Keratinocyte (primary cell): ENCODE measurements at regions not wholly inside any gene's neighbourhood (a gene's known extent, or its start where the extent isn't known, plus 50 kb on each side); places are given as distances from the start of the nearest gene placed in this dataset.

Experiments used
- DNase-seq: peaks from one replicate; pipeline ENCODE4 v3.0.0-alpha.2; 2011; ENCODE audit warnings: low read depth, missing footprints, low spot score
- FAIRE-seq: peaks from 2 replicates; lab custom pipeline; 2011; peaks lifted over from hg19 to GRCh38; lab: Jason Lieb, UNC
- H2AFZ ChIP-seq: 2 replicates; pipeline ENCODE4 v1.6.0; 2012; ENCODE audit warnings: low read length, control low read depth, inconsistent platforms; ENCODE audit not compliant: control insufficient read depth
- H3K27ac ChIP-seq: 2 replicates; pipeline ENCODE4 v1.5.1; 2011; ENCODE audit warnings: low read length; ENCODE audit not compliant: control insufficient read depth, insufficient read depth
- H3K27me3 ChIP-seq: 3 replicates; pipeline ENCODE4 v1.6.0; 2011; ENCODE audit warnings: low read length; ENCODE audit not compliant: control insufficient read depth, insufficient read depth; ENCODE audit errors: extremely low read depth
- H3K36me3 ChIP-seq, 2 experiments: 2 replicates in 1 of 2; 3 replicates in 1 of 2; pipeline ENCODE4 v1.5.1; 2011; ENCODE audit warnings: low read length in 2 of 2, mild to moderate bottlenecking in 1 of 2; ENCODE audit not compliant: control insufficient read depth in 2 of 2, insufficient read depth in 2 of 2; ENCODE audit errors: extremely low read depth in 1 of 2
- H3K4me1 ChIP-seq: 3 replicates; pipeline ENCODE4 v1.5.1; 2011; ENCODE audit warnings: low read length; ENCODE audit not compliant: control insufficient read depth, insufficient read depth; ENCODE audit errors: extremely low read depth
- H3K4me2 ChIP-seq: 3 replicates; pipeline ENCODE4 v1.6.0; 2011; ENCODE audit warnings: low read depth, low read length; ENCODE audit not compliant: control insufficient read depth, insufficient read depth; ENCODE audit errors: extremely low read depth
- H3K4me3 ChIP-seq, 3 experiments: fragments of 200-600 bp in 1 of 3; sonication (generic) in 1 of 3; 2 replicates in 2 of 3; 3 replicates in 1 of 3; pipeline ENCODE4 v1.5.1; 2011 to 2016; ENCODE audit warnings: low read length in 3 of 3, mild to moderate bottlenecking in 3 of 3, control low read depth in 2 of 3, inconsistent platforms in 1 of 3, low read depth in 1 of 3, mixed read lengths in 1 of 3, mixed run types in 1 of 3, moderate library complexity in 1 of 3; ENCODE audit not compliant: control insufficient read depth in 2 of 3, insufficient read depth in 2 of 3; ENCODE audit errors: extremely low read depth in 1 of 3
- H3K79me2 ChIP-seq: 2 replicates; pipeline ENCODE4 v1.6.0; 2012; ENCODE audit warnings: low read length; ENCODE audit not compliant: control insufficient read depth, insufficient read depth
- H3K9ac ChIP-seq: 3 replicates; pipeline ENCODE4 v1.6.0; 2011; ENCODE audit warnings: low read length; ENCODE audit not compliant: control insufficient read depth, insufficient read depth; ENCODE audit errors: extremely low read depth
- H3K9me1 ChIP-seq: 3 replicates; pipeline ENCODE4 v1.6.0; 2011; ENCODE audit warnings: low read length; ENCODE audit not compliant: control insufficient read depth, insufficient read depth; ENCODE audit errors: extremely low read depth
- H3K9me3 ChIP-seq: 2 replicates; pipeline ENCODE4 v1.5.1; 2012; ENCODE audit warnings: low read depth, low read length; ENCODE audit not compliant: control insufficient read depth
- H4K20me1 ChIP-seq: 3 replicates; pipeline ENCODE4 v1.6.0; 2011; ENCODE audit warnings: low read length; ENCODE audit not compliant: control insufficient read depth, insufficient read depth; ENCODE audit errors: extremely low read depth
- EZH2 ChIP-seq: IDR thresholded peaks from one replicate; pipeline ENCODE4 v1.6.1; 2012; ENCODE audit warnings: inconsistent platforms, mild to moderate bottlenecking, low read length, moderate library complexity
- dilution Hi-C: fragments of 300-500 bp; cut with MboI; formaldehyde crosslinking; loops from one replicate; pipeline ENCODE4 v1.7.0; 2020; ENCODE audit warnings: low sequenced_read_pairs; ENCODE audit not compliant: extremely low pct_ligation_motif_present
- TF ChIP-seq, protein P1 (sequence below), 3 experiments: IDR thresholded peaks in 1 of 3; conservative IDR thresholded peaks in 1 of 3; optimal IDR thresholded peaks in 1 of 3; 2 replicates in 2 of 3; 3 replicates in 1 of 3; pipeline versions ENCODE3 to v1.5.1; 2011; ENCODE audit warnings: low read length in 3 of 3, mild to moderate bottlenecking in 3 of 3, moderate library complexity in 2 of 3, control low read depth in 1 of 3, inconsistent platforms in 1 of 3; ENCODE audit not compliant: insufficient read depth in 2 of 3; ENCODE audit errors: extremely low read depth in 1 of 3

DNA sequence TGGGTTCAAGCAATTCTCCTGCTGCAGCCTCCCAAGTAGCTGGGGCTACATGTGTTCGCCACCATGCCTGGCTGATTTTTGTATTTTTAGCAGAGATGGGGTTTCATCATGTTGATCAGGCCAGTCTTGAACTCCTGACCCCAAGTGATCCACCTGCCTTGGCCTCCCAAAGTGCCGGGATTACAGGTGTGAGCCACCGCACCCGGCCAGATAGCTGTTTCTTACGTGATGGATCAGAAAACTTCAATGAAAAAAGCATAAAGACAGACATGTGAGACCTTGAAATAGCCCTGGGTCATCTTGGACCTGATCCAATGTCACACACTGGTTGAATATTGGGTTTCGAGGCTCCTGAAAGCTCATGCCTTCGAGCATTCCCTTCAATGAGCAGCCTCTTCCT, 66.7 kb upstream of the RTN4 start:
- peaks cover 13% of the 10 kb centered on the region for H3K4me1 ChIP-seq
- FAIRE-seq = no peak
- no peak for TF ChIP-seq EZH2
- TF ChIP-seq, protein P1, sequence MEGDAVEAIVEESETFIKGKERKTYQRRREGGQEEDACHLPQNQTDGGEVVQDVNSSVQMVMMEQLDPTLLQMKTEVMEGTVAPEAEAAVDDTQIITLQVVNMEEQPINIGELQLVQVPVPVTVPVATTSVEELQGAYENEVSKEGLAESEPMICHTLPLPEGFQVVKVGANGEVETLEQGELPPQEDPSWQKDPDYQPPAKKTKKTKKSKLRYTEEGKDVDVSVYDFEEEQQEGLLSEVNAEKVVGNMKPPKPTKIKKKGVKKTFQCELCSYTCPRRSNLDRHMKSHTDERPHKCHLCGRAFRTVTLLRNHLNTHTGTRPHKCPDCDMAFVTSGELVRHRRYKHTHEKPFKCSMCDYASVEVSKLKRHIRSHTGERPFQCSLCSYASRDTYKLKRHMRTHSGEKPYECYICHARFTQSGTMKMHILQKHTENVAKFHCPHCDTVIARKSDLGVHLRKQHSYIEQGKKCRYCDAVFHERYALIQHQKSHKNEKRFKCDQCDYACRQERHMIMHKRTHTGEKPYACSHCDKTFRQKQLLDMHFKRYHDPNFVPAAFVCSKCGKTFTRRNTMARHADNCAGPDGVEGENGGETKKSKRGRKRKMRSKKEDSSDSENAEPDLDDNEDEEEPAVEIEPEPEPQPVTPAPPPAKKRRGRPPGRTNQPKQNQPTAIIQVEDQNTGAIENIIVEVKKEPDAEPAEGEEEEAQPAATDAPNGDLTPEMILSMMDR (optimal IDR thresholded peaks at IDR 0.05 in 1 of 3, IDR thresholded peaks at IDR 0.05 in 1 of 3, conservative IDR thresholded peaks at IDR 0.05 in 1 of 3; ENCODE audit: extremely low read depth in 1 of 3, insufficient read depth in 2 of 3, low read length in 3 of 3) = no peak
- DNase-seq = no peak
- H3K79me2 ChIP-seq = no peaks in the 10 kb centered on the region
- no peak overlapping the region for H3K4me2 ChIP-seq
- no peaks in the 10 kb centered on the region for H3K9me1 ChIP-seq
- no peaks in the 10 kb centered on the region for H3K36me3 ChIP-seq
- H2AFZ ChIP-seq = no peak overlapping the region
- no peak overlapping the region for H3K9ac ChIP-seq
- H4K20me1 ChIP-seq = no peaks in the 10 kb centered on the region
- no peaks in the 10 kb centered on the region for H3K9me3 ChIP-seq
- no peak overlapping the region for H3K27ac ChIP-seq
- dilution Hi-C loops = no loop called here
- H3K4me3 ChIP-seq = no peak overlapping the region
- H3K27me3 ChIP-seq = no peaks in the 10 kb centered on the region

DNA sequence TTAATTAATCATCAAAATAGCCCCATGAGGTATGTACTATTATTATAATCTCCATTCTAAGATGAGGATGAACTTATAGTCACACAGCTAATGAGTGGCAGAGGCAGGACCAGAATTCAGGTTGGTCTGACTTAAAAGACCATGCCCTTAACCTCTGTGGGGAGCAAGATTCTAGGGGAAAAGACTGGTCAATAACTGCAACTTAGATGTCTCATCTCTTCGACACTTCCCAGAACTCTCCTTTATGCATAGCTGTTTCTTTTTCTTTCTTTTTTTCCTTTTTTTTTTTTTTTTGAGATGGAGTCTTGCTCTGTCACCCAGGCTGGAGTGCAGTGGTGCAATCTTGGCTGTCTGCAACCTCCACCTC, 66.3 kb upstream of the RTN4 start:
- Histone ChIP-seq H3K36me3 (no peaks in the 10 kb centered on the region), H3K9ac (no peak overlapping the region), H3K9me1 (no peaks in the 10 kb centered on the region), H3K27me3 (no peaks in the 10 kb centered on the region), H3K4me1 (peaks cover 13% of the 10 kb centered on the region), H4K20me1 (no peaks in the 10 kb centered on the region), H3K9me3 (no peaks in the 10 kb centered on the region), H2AFZ (no peak overlapping the region), H3K79me2 (no peaks in the 10 kb centered on the region), H3K4me2 (no peak overlapping the region), H3K27ac (no peak overlapping the region), H3K4me3 (no peak overlapping the region)
- DNase-seq = no peak
- dilution Hi-C loops = no loop called here
- no peak for FAIRE-seq
- no peak for TF ChIP-seq EZH2
- TF ChIP-seq, protein P1 (optimal IDR thresholded peaks at IDR 0.05 in 1 of 3, IDR thresholded peaks at IDR 0.05 in 1 of 3, conservative IDR thresholded peaks at IDR 0.05 in 1 of 3; ENCODE audit: extremely low read depth in 1 of 3, insufficient read depth in 2 of 3, low read length in 3 of 3) = no peak
